Glutamatergic neuron (in vitro differentiated cells): ENCODE measurements at regions not wholly inside any gene's neighbourhood (a gene's known extent, or its start where the extent isn't known, plus 50 kb on each side); places are given as distances from the start of the nearest gene placed in this dataset.

Source experiments
- DNase-seq: peaks from one replicate; pipeline ENCODE4 v3.0.0; 2022
- H3K27ac Mint-ChIP-seq: one replicate; pipeline ENCODE4 v1.8.0; 2020; ENCODE audit warnings: mild to moderate bottlenecking, mixed read lengths, inconsistent platforms; ENCODE audit not compliant: unreplicated experiment
- H3K27me3 Mint-ChIP-seq: one replicate; pipeline ENCODE4 v1.8.0; 2020; ENCODE audit warnings: mild to moderate bottlenecking, moderate library complexity, mixed read lengths, inconsistent platforms; ENCODE audit not compliant: unreplicated experiment
- H3K36me3 Mint-ChIP-seq: one replicate; pipeline ENCODE4 v1.8.0; 2020; ENCODE audit warnings: mild to moderate bottlenecking, mixed read lengths, inconsistent platforms; ENCODE audit not compliant: unreplicated experiment
- H3K4me1 Mint-ChIP-seq: one replicate; pipeline ENCODE4 v1.8.0; 2020; ENCODE audit warnings: mild to moderate bottlenecking, low read depth, mixed read lengths, inconsistent platforms; ENCODE audit not compliant: unreplicated experiment
- H3K4me3 Mint-ChIP-seq: one replicate; pipeline ENCODE4 v1.8.0; 2020; ENCODE audit warnings: mild to moderate bottlenecking, mixed read lengths, inconsistent platforms; ENCODE audit not compliant: unreplicated experiment
- H3K9me3 Mint-ChIP-seq: one replicate; pipeline ENCODE4 v1.8.0; 2020; ENCODE audit warnings: mild to moderate bottlenecking, moderate library complexity, mixed read lengths, inconsistent platforms; ENCODE audit not compliant: unreplicated experiment
- TF ChIP-seq, protein P1 (sequence below): fragments of 200-600 bp; sonication (generic); IDR thresholded peaks from one replicate; pipeline ENCODE4 v1.5.0; 2021; ENCODE audit not compliant: partially characterized antibody, unreplicated experiment

DNA sequence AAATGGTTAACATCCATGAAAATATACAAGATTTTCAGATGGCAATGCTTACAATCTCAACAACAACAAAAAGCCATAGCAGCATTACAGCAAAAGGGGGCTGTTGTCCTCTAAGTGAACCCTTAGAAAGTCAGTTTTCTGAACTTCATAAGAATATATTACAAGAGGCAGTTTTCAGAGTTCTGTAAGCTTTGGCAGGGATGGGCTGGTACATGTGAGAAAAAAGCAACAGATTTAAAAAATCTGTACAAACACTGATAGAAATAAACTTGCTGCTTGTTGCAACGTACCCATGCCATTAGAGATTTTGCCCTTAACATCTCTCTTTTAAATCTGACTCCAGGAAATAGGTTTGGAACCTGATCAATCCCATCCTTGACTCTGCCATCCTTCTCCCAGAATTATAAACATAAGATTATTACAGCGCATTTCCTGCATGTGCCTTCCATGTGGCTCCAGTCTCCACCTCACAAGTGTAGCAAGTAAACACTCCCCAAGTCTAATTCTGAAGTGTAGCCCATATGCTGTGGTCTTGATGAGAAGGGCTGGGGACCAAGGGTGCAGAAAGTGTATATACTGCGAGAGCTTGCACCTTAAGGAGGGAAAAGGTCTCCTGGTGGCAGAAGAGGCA lies 101.4 kb upstream of the TSPAN2 start:
- H3K27ac Mint-ChIP-seq, result no peak overlapping the region
- no peak overlapping the region for H3K4me3 Mint-ChIP-seq
- no peaks in the 10 kb centered on the region for H3K36me3 Mint-ChIP-seq
- peaks cover 7% of the 10 kb centered on the region for H3K27me3 Mint-ChIP-seq
- no peak for DNase-seq
- peaks cover 3% of the 10 kb centered on the region for H3K4me1 Mint-ChIP-seq
- TF ChIP-seq, protein P1, sequence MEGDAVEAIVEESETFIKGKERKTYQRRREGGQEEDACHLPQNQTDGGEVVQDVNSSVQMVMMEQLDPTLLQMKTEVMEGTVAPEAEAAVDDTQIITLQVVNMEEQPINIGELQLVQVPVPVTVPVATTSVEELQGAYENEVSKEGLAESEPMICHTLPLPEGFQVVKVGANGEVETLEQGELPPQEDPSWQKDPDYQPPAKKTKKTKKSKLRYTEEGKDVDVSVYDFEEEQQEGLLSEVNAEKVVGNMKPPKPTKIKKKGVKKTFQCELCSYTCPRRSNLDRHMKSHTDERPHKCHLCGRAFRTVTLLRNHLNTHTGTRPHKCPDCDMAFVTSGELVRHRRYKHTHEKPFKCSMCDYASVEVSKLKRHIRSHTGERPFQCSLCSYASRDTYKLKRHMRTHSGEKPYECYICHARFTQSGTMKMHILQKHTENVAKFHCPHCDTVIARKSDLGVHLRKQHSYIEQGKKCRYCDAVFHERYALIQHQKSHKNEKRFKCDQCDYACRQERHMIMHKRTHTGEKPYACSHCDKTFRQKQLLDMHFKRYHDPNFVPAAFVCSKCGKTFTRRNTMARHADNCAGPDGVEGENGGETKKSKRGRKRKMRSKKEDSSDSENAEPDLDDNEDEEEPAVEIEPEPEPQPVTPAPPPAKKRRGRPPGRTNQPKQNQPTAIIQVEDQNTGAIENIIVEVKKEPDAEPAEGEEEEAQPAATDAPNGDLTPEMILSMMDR, result no peak
- no peaks in the 10 kb centered on the region for H3K9me3 Mint-ChIP-seq

DNA sequence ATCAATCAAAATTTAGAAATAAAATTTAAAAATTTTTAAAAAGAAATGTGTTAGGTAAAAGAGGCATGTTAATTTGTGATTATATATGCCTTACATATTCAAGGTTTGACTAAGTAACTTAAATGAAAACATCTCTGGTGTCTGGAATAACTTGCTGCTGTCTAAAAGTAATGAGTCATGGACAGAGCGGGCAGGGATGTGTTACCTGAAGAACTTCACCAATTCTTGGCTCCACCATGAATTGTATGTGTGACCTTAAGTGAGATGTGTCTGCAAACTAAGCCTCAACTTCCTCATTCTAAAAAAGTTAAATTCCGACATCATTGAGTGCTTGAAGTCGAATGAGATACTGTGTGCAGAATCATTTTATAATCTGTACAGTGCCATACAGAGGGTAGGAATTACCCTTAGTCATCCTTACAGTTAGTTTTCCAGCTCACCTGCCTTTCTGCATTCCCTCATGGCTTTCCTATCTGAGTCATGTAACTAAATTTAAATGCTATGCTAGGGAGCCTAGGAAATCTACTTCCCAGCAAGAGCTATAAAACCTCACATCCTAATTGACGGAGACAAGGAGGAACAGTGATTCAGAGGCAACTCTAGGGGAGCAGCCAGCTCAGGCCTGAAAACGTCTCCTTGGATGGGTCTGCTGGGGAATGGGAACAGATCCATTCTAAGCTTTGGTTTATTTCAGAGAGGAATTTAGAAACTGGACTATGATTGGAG lies 100.7 kb upstream of the TSPAN2 start:
- TF ChIP-seq, protein P1, result no peak
- Mint-ChIP-seq H3K4me3 (no peak overlapping the region), H3K9me3 (no peaks in the 10 kb centered on the region), H3K4me1 (peaks cover 3% of the 10 kb centered on the region), H3K27ac (no peak overlapping the region), H3K27me3 (peaks cover 7% of the 10 kb centered on the region), H3K36me3 (no peaks in the 10 kb centered on the region)
- DNase-seq, result no peak

DNA sequence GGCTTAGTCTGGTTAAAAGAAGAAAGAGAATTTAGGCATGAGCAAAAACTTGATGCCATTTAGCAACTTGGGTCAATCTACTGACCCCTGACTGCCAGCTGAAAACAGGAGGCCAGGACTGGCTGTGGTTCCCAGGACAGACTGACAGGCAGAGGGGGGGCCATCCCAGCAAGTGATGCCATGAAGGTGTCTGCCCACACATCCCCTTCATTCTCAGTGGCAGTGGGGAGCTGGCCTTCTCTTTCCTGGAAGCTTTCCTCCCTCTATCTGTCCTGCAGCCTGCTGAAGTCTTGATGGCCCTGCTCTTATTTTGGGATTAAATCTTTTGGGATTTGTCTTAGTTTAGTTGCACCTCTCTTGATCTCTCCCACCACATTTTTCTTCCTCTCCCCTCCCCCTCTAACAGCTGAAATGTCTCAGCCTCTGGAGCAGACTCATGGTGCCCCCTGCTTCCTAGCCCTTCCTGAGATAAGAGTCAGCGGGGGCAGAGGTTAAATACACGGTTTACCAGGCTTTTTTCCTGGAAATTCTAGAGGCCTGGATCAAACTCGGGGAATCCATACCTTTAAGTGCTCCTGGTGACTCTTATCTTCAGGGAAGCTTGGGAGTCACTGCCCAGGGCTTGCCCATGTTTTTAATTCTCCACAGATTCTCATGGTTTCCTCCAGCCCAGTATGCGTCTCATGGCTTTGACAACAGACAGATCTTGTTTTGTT lies 99.5 kb upstream of the TSPAN2 start:
- Mint-ChIP-seq H3K27me3 (peaks cover 7% of the 10 kb centered on the region), H3K36me3 (no peaks in the 10 kb centered on the region), H3K9me3 (no peaks in the 10 kb centered on the region), H3K4me3 (no peak overlapping the region), H3K4me1 (peaks cover 3% of the 10 kb centered on the region), H3K27ac (no peak overlapping the region)
- TF ChIP-seq, protein P1, result no peak
- no peak for DNase-seq

DNA sequence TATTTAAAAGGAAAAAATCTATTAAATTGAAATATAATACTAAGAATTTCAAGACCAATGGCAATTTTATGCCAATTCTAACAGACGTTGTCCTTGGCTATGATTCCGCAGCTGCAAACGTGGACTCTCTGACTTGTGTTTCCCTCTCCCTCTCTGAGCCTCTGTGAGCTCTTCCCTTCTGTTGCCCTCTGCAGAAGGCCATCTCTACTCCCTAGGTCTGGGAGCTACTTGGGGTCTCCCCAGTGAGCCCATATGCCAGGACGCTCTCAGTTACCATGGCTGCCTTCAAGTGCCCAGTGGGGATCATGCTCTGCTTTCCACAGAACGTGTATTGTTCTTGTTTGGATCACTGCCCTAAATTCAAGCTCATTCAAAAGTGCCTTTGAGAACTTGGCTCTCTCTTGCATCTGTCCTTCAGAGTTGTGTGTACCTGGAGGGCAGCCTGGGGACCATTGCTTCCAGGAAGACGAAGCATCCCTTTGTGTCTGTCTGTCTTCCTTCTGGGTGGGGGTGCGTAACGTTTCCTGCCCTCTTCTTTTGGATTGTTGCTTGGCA lies 97.5 kb upstream of the TSPAN2 start:
- no peak overlapping the region for H3K4me3 Mint-ChIP-seq
- H3K36me3 Mint-ChIP-seq, result no peaks in the 10 kb centered on the region
- no peak for DNase-seq
- H3K9me3 Mint-ChIP-seq, result peaks cover 2% of the 10 kb centered on the region
- no peak overlapping the region for H3K27ac Mint-ChIP-seq
- TF ChIP-seq, protein P1, result no peak
- peaks cover 7% of the 10 kb centered on the region for H3K27me3 Mint-ChIP-seq
- peaks cover 3% of the 10 kb centered on the region for H3K4me1 Mint-ChIP-seq
